ENCODE measurements at regions not wholly inside any gene's neighbourhood (a gene's known extent, or its start where the extent isn't known, plus 50 kb on each side); places are given as distances from the start of the nearest gene placed in this dataset.

GRCh38 chr10:131694168-131694780, 206.5 kb upstream of the PPP2R2D start:
- TF ChIP-seq CTCF (IDR thresholded peaks at IDR 0.05; ENCODE audit: extremely low read depth in 1 of 2, insufficient read depth in 1 of 2, low read depth in 1 of 2, low read length in 2 of 2), result no peak
- no peak for TF ChIP-seq EZH2 (IDR thresholded peaks at IDR 0.05; ENCODE audit: borderline replicate concordance, low read depth, low read length, severe bottlenecking)
- no peak for TF ChIP-seq POLR2A (IDR thresholded peaks at IDR 0.05; ENCODE audit: low read depth, low read length)
- TF ChIP-seq JUN (IDR thresholded peaks at IDR 0.05; ENCODE audit: borderline replicate concordance, insufficient read depth, insufficient read length, low read depth), result no peak
